ENCODE measurements at regions not wholly inside any gene's neighbourhood (a gene's known extent, or its start where the extent isn't known, plus 50 kb on each side); places are given as distances from the start of the nearest gene placed in this dataset.

DNA sequence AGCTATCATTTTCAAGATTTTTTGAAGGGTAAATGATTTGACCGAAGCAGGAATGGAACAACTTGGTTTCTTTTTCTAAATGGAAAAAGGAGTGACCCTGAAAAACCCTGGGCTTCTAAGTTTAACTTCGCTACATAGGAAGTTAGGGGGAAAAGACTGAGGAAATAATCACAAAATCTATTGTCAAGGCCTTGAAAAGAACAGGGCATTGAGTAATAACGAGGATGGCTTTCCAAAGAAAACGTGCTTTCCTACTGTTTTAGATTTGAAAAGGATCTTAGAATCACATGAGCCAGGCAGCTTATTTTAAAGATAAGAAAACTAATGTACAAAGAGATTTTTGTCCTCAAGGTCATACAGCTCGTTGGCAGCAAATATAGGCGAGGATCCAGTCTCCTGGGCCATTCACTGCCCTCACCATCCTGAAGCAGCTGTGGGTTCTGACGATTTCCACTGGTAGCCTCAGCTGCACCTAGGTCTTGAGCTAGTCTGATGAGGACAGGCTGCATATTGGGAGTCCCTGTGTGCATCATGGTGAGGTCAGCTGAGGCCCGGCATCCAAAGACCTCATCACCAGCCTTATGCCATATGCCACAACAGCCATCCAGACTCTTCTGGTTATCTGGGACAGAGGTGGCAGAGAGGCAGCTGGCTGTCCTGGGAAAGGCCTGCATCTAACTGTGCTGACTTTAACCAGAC is 384.7 kb upstream of the NRP1 start:
- DNase-seq = no peak
- H3K27me3 ChIP-seq = no peaks in the 10 kb centered on the region
- H3K27ac ChIP-seq = no peak overlapping the region

DNA sequence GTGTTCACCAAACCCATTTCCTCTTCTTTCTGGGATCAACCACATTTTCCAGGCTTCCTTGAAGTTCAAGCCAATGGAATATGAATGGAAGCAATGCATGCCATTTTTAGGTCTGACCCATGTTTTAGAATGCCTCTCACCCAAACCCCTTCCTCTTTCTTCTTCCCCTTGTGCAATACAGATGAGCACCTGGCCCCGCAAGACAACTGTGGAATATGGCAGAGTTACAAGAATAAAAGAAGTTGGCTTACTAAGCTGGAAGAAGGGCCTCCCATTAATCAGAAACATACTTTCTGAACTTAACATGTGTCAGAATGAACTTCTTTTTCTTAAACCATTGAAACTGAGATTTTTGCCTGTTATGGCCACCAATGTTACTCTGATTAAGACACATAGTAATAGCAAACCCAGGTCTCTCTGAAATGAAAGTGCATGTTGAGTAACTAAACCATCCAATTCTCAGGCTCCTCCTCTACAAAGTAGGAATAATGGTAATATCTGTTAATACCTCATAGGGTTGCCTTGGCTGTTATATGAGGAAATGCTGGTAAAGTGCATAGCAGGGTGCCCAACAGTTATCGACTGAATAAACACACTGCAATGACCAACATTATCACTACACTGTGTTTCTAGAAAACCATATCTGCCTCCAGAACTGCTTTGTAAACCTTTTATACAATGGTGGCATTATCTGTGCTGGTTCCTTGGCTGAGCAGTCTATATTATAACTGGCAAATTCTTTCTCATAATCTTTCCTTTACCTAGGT is 382.2 kb upstream of the NRP1 start:
- Histone ChIP-seq H3K4me1 (no peaks in the 10 kb centered on the region), H3K36me3 (no peaks in the 10 kb centered on the region), H3K27ac (no peak overlapping the region), H3K9me3 (no peaks in the 10 kb centered on the region), H3K27me3 (no peaks in the 10 kb centered on the region), H3K4me3 (no peak overlapping the region)
- no peak for DNase-seq
- TF ChIP-seq, protein P1, sequence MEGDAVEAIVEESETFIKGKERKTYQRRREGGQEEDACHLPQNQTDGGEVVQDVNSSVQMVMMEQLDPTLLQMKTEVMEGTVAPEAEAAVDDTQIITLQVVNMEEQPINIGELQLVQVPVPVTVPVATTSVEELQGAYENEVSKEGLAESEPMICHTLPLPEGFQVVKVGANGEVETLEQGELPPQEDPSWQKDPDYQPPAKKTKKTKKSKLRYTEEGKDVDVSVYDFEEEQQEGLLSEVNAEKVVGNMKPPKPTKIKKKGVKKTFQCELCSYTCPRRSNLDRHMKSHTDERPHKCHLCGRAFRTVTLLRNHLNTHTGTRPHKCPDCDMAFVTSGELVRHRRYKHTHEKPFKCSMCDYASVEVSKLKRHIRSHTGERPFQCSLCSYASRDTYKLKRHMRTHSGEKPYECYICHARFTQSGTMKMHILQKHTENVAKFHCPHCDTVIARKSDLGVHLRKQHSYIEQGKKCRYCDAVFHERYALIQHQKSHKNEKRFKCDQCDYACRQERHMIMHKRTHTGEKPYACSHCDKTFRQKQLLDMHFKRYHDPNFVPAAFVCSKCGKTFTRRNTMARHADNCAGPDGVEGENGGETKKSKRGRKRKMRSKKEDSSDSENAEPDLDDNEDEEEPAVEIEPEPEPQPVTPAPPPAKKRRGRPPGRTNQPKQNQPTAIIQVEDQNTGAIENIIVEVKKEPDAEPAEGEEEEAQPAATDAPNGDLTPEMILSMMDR (IDR thresholded peaks at IDR 0.05) = no peak
- no peak for TF ChIP-seq POLR2A (IDR thresholded peaks at IDR 0.05)

More for the DNA sequence above, 384.7 kb upstream of the NRP1 start:
- no peaks in the 10 kb centered on the region for H3K36me3 ChIP-seq
- H3K4me3 ChIP-seq = no peak overlapping the region
- no peaks in the 10 kb centered on the region for H3K4me1 ChIP-seq
- H3K9me3 ChIP-seq = no peaks in the 10 kb centered on the region
- TF ChIP-seq, protein P1 (IDR thresholded peaks at IDR 0.05) = no peak
- TF ChIP-seq POLR2A (IDR thresholded peaks at IDR 0.05) = no peak

DNA sequence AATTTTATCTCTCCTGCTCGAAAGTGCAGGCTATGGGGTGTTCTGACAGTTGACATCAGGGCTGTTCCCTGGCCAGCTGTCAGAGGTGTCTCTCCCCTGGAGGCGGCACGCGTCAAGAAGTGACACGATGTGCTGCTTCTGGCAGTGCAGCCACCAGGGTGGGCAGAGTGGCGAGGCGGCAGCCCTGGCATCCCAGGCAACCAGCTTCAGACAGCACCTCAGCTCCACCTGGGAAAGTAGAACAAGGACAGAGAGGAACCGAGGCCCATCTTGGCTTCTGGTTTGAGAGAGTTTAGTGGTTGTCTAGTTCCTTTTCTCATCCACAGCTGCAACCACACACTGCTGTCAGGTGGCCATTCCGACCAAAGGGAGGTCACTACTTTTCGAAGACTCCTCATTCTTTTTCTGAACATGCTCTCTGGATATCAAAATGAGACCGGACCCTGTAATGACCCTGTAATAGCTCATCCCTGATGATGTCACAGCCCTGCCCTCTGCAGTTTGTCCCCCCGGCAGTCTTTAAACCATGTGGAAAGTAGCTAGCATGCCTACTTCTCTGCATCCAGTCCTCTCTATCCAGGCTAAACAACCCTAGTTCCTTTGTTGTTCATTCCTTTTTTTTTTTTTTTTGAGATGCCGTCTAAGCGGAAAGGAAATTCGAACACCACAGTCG is 381.0 kb upstream of the NRP1 start:
- no peak for TF ChIP-seq POLR2A (IDR thresholded peaks at IDR 0.05)
- TF ChIP-seq, protein P1 (IDR thresholded peaks at IDR 0.05) = no peak
- no peaks in the 10 kb centered on the region for H3K27me3 ChIP-seq
- H3K9me3 ChIP-seq = no peaks in the 10 kb centered on the region
- no peak overlapping the region for H3K4me3 ChIP-seq
- no peak for DNase-seq
- no peaks in the 10 kb centered on the region for H3K36me3 ChIP-seq
- no peak overlapping the region for H3K27ac ChIP-seq
- H3K4me1 ChIP-seq = no peaks in the 10 kb centered on the region

DNA sequence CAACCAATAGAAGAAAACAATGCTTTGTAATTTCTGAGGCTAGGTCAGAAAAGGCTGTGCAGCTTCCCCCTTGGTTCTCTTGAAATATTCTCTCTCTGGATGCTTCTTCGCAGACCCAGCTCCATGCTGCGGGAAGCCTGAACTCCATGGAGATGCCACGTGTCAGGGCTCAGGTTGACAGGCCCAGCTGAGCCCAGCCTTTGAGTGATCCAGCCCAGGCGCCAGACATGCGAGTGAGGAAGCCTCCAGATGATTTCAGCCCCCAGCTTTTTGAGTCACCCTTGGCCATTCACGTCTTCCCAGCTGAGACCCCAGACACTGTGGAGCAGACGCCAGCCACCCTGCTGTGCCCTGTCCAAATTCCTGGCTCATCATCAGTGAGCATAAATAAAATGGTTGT is 378.4 kb upstream of the NRP1 start:
- Histone ChIP-seq H3K27me3 (no peaks in the 10 kb centered on the region), H3K4me3 (no peak overlapping the region), H3K36me3 (no peaks in the 10 kb centered on the region), H3K9me3 (no peaks in the 10 kb centered on the region), H3K4me1 (no peaks in the 10 kb centered on the region), H3K27ac (no peak overlapping the region)
- TF ChIP-seq, protein P1 (IDR thresholded peaks at IDR 0.05) = no peak
- TF ChIP-seq POLR2A (IDR thresholded peaks at IDR 0.05) = no peak
- no peak for DNase-seq

DNA sequence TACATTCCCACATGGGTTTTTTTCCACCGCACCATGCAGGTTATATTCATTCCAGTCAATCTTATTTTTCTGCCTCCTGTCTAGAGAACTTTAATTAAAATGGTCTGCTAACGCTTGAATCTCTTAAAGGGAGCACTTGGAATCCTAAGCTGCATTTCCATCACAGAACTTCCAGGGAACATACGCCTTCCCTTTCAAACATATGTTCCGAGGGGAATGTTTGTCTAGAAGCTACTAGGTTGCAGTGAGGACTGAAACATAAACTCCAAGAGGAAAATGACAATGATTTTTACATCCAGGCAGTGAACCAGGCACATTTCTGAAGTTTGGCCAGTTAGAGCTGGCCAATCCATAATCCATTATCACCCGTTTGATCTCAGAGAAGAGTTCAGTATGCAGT is 375.5 kb upstream of the NRP1 start:
- TF ChIP-seq, protein P1 (IDR thresholded peaks at IDR 0.05) = no peak
- no peak for TF ChIP-seq POLR2A (IDR thresholded peaks at IDR 0.05)
- Histone ChIP-seq H3K27me3 (no peaks in the 10 kb centered on the region), H3K36me3 (no peaks in the 10 kb centered on the region), H3K27ac (no peak overlapping the region), H3K4me1 (no peaks in the 10 kb centered on the region), H3K4me3 (no peak overlapping the region), H3K9me3 (no peaks in the 10 kb centered on the region)
- DNase-seq = no peak
